ENCODE measurements at regions not wholly inside any gene's neighbourhood (a gene's known extent, or its start where the extent isn't known, plus 50 kb on each side); places are given as distances from the start of the nearest gene placed in this dataset.

DNA sequence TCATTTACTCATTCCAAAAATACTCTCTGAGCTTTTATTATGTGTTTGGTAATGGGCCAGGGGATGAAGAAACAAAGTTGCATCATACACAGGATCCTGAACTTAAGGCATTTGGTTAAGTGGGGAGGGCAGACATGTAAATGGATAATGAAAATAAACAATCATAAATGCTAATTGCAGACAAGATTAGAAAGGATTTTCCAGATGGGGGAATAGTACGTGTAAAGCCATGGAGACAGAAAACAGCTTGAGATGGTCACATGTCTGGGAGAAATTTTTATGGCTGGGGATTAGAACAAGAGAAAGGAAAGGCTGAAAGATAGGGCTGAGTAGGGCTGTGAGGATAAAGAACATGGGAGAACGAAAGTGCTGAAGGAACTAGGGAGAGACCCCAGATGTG, 534.3 kb upstream of the LARGE1 start:
- TF ChIP-seq, protein P1, sequence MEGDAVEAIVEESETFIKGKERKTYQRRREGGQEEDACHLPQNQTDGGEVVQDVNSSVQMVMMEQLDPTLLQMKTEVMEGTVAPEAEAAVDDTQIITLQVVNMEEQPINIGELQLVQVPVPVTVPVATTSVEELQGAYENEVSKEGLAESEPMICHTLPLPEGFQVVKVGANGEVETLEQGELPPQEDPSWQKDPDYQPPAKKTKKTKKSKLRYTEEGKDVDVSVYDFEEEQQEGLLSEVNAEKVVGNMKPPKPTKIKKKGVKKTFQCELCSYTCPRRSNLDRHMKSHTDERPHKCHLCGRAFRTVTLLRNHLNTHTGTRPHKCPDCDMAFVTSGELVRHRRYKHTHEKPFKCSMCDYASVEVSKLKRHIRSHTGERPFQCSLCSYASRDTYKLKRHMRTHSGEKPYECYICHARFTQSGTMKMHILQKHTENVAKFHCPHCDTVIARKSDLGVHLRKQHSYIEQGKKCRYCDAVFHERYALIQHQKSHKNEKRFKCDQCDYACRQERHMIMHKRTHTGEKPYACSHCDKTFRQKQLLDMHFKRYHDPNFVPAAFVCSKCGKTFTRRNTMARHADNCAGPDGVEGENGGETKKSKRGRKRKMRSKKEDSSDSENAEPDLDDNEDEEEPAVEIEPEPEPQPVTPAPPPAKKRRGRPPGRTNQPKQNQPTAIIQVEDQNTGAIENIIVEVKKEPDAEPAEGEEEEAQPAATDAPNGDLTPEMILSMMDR (IDR thresholded peaks at IDR 0.05): no peak
- no peak for TF ChIP-seq EZH2 (IDR thresholded peaks at IDR 0.05; ENCODE audit: borderline replicate concordance, insufficient read depth, low read depth, low read length, poor library complexity, severe bottlenecking)
- no peak overlapping the region for H3K27ac Mint-ChIP-seq
- Histone ChIP-seq H4K20me1 (ENCODE audit: control insufficient read depth, insufficient read depth, low read length, poor library complexity, severe bottlenecking) (no peaks in the 10 kb centered on the region), H3K4me2 (replicated peaks; ENCODE audit: low read depth, low read length, poor library complexity, severe bottlenecking) (no peak overlapping the region), H3K4me3 (ENCODE audit: control extremely low read depth in 1 of 5, extremely low read depth in 1 of 5, insufficient read depth in 1 of 5, low read depth in 2 of 5, low read length in 4 of 5) (no peak overlapping the region), H3K27ac (ENCODE audit: low read length in 2 of 2) (no peak overlapping the region), H3K9me3 (ENCODE audit: control extremely low read depth in 1 of 3, control insufficient read depth in 2 of 3, insufficient read depth in 1 of 3, low read length in 2 of 3) (peaks cover 0 to 7% (median 0%) of the 10 kb centered on the region in 3 donors), H3K4me1 (ENCODE audit: control insufficient read depth in 2 of 2, insufficient read depth in 2 of 2, low read length in 2 of 2) (no peaks in the 10 kb centered on the region), H3K79me2 (ENCODE audit: control insufficient read depth, insufficient read depth, low read length) (no peaks in the 10 kb centered on the region), H2AFZ (ENCODE audit: insufficient read depth, low read depth, low read length, poor library complexity, severe bottlenecking) (no peak overlapping the region), H3K27me3 (replicated peaks in 1 of 4; ENCODE audit: control extremely low read depth in 1 of 4, control insufficient read depth in 3 of 4, insufficient read depth in 4 of 4, low read length in 3 of 4) (peaks cover 0 to 3% (median 0%) of the 10 kb centered on the region in 4 experiments), H3K36me3 (replicated peaks in 1 of 2; ENCODE audit: control extremely low read depth in 1 of 2, control insufficient read depth in 1 of 2, extremely low read depth in 1 of 2, insufficient read depth in 2 of 2, low read length in 1 of 2) (no peaks in the 10 kb centered on the region), H3K9ac (ENCODE audit: low read length) (no peak overlapping the region)
- H3K9me3 Mint-ChIP-seq (ENCODE audit: insufficient read depth): no peaks in the 10 kb centered on the region
- no peaks in the 10 kb centered on the region for H3K4me1 Mint-ChIP-seq
- intact Hi-C loops (cut with micrococcal nuclease): no loop called here
- no peak for DNase-seq
- no peak for ATAC-seq (ENCODE audit: low read depth)
- no peaks in the 10 kb centered on the region for H3K27me3 Mint-ChIP-seq
- no peak overlapping the region for H3K4me3 Mint-ChIP-seq
- POLR2A ChIA-PET: no interaction called here
- WGBS (ENCODE audit: insufficient coverage): 75% methylated on average over 2 of the region's 2 CpGs
- CTCF ChIA-PET: no interaction called here

DNA sequence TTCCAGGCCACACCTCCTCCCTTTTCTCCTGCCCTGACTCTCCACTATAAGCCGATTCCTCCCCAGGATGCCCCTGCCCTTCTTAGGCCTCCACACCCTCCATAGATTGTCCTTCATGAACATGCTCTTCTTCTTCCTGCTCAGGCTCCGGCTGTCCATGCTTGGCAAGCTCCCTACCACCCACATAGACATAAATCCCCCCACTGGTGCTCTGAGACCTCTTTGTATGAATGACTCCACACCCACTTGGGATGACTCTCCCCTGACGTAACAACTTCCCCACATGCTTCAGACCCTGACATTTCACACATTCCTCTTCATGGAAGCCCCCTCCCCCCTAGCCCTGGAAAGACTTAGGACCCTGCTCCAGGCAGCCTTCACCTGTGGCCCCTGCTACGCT, 542.5 kb upstream of the LARGE1 start:
- no peaks in the 10 kb centered on the region for H3K36me3 ChIP-seq (replicated peaks in 1 of 2; ENCODE audit: control extremely low read depth in 1 of 2, control insufficient read depth in 1 of 2, extremely low read depth in 1 of 2, insufficient read depth in 2 of 2, low read length in 1 of 2)
- H3K4me1 ChIP-seq (ENCODE audit: control insufficient read depth in 2 of 2, insufficient read depth in 2 of 2, low read length in 2 of 2): no peaks in the 10 kb centered on the region
- intact Hi-C loops (cut with micrococcal nuclease): no loop called here
- ChIA-PET CTCF (no interaction called here), POLR2A (no interaction called here)
- H3K9ac ChIP-seq (ENCODE audit: low read length): no peak overlapping the region
- H3K9me3 Mint-ChIP-seq (ENCODE audit: insufficient read depth): no peaks in the 10 kb centered on the region
- H3K27me3 Mint-ChIP-seq: no peaks in the 10 kb centered on the region
- no peaks in the 10 kb centered on the region for H4K20me1 ChIP-seq (ENCODE audit: control insufficient read depth, insufficient read depth, low read length, poor library complexity, severe bottlenecking)
- WGBS (ENCODE audit: insufficient coverage): 75% methylated on average over 2 of the region's 4 CpGs
- H3K79me2 ChIP-seq (ENCODE audit: control insufficient read depth, insufficient read depth, low read length): no peaks in the 10 kb centered on the region
- H3K9me3 ChIP-seq (ENCODE audit: control extremely low read depth in 1 of 3, control insufficient read depth in 2 of 3, insufficient read depth in 1 of 3, low read length in 2 of 3): no peaks in the 10 kb centered on the region
- no peaks in the 10 kb centered on the region for H3K27me3 ChIP-seq (replicated peaks in 1 of 4; ENCODE audit: control extremely low read depth in 1 of 4, control insufficient read depth in 3 of 4, insufficient read depth in 4 of 4, low read length in 3 of 4)
- no peak overlapping the region for H3K27ac Mint-ChIP-seq
- H3K27ac ChIP-seq (ENCODE audit: low read length in 2 of 2): no peak overlapping the region
- H2AFZ ChIP-seq (ENCODE audit: insufficient read depth, low read depth, low read length, poor library complexity, severe bottlenecking): no peak overlapping the region
- H3K4me1 Mint-ChIP-seq: no peaks in the 10 kb centered on the region
- no peak overlapping the region for H3K4me3 Mint-ChIP-seq
- ATAC-seq (ENCODE audit: low read depth): no peak
- H3K4me3 ChIP-seq (ENCODE audit: control extremely low read depth in 1 of 5, extremely low read depth in 1 of 5, insufficient read depth in 1 of 5, low read depth in 2 of 5, low read length in 4 of 5): no peak overlapping the region
- H3K4me2 ChIP-seq (replicated peaks; ENCODE audit: low read depth, low read length, poor library complexity, severe bottlenecking): no peak overlapping the region
- TF ChIP-seq EZH2 (IDR thresholded peaks at IDR 0.05; ENCODE audit: borderline replicate concordance, insufficient read depth, low read depth, low read length, poor library complexity, severe bottlenecking): no peak
- TF ChIP-seq, protein P1 (IDR thresholded peaks at IDR 0.05): no peak
- DNase-seq: no peak

Measured in B cell (primary cell).